Middle frontal gyrus (tissue), 1 donor: ENCODE measurements at regions not wholly inside any gene's neighbourhood (a gene's known extent, or its start where the extent isn't known, plus 50 kb on each side); places are given as distances from the start of the nearest gene placed in this dataset.

ENCODE experiments used
- DNase-seq: peaks from one replicate; pipeline ENCODE4 v3.0.0-alpha.2; 2015; ENCODE audit warnings: low spot score; ENCODE audit errors: extremely low spot score

DNA sequence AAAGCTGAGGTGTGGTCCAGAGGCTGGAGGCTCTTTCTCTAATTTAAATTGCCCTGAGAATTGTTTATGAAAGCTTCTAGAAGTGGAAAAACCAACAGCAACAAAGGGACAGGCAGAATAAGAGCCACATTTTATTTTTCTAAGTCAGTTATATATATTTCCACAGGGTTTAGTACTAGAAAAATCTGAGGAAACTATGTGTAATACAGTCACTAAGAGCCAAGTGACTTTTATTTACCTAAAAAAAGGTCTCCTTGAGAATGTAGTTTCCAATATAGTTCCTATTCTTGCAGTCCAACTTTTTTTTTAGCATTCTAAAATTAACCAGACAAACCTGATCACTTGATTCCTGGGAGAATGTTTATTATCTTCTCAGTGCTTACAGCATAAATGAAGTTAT is 296.6 kb upstream of the MYOCD start:
- no peak for DNase-seq

DNA sequence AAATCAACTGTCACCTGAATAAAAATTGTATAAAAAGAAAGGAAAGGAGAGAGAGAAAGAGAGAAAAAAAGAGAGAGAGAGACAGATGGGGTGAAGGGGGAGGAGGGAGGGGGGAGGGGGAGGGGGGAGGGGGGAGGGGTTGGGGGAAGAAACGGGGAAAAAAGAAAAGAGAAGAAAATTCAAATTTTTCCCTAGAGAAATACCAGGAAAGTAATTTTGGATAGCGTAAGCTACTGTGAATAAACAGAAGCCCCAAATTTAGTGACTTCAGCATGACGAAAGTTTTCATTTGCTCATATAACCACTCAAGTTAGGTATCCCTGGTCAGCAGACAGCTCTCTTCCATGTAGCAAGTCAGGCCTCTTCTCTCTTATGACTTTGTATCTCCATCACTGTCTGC is 289.4 kb upstream of the MYOCD start:
- no peak for DNase-seq

DNA sequence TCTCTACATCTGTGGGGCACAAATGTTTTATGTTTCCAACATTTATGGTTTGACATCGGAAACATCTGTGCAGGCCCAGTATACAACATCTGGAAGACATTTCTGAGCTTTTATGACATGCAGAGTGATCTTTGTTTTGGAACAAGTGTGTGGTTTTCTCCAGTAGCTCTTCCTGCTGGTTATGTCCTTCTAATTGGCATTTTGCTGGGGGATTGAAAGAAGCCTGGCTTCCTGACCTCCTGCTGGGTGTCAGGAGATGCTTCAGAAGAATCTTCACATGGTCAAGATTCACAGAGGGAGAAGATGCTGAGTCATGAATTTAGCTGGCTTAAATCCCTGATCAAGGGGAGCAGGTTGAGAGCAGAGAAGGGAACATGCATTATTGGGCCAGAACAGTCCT is 279.5 kb upstream of the MYOCD start:
- DNase-seq = no peak

DNA sequence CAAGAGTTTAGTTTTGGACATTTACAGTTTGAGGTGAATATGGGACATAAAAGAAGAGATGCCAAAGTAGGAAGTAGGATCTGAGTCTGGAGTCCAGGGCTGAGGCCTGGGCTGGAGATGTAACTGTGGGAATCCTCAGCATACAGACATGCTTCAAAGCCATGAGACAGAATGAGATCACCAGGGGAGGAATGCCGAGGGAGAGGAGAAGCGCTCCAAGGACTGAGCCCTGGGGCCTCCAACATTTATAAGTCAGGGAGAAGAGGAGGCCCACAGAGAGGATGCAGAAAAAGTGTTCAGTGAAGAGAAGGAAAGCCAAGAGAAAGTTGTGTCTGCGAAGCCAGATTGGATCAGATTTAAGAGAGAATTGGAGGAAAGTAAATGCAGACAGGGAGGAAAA is 277.5 kb upstream of the MYOCD start:
- DNase-seq = no peak

DNA sequence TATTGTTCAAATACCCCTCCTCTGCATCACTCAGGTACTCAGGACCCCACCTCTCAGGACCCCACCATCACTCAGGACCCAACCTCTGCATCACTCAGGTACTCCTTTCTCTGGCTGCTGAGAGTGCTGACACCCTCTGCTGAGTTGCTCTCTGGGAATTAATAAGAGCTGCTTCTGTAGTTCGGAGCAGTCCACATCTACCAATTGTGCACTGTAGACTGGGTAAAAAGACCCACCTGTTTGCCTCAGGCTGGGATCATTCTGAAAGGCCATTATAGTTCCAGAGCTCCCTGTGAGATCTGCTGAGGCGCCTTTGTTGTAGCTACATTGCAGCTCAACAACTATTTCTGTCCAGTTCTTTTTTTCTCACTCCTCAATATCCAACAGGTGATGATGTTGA is 276.3 kb upstream of the MYOCD start:
- DNase-seq = no peak

DNA sequence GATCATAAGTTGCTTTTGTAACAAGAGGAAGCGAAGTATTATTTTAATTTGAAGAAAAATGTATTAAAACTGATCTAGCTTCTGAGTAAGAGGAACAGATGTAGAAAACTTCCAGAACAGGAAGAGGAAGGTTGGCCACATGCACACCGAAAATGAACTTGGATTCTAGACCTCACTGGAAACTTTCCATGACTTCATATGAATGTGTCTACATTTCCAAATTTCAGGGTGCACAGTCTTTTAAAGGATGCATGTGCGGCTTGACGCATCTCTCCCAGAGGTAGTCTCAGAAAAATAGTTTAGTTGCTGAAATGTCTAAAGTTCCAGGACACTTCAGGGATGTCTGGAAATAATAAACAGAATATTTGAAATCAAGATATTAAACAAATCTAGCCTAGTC is 275.1 kb upstream of the MYOCD start:
- no peak for DNase-seq

DNA sequence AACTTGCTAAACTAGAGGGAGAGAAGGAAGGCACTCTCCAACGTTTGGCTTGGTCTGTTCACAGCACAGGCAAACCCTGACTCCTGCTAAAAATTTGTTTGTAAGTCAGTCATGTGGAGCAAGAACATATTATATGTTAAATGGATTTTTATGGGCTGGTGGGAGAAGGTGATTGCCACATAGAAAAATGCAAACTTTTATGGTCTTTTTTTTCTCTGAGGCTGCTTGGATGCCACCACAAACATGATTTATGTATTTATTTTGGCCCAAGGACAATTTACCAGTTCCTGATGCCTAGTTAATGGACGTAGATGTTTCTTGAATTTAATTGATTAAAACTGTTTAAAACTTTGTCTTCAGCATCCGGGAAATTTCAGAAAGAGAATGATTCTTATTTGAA is 274.2 kb upstream of the MYOCD start:
- DNase-seq = no peak

DNA sequence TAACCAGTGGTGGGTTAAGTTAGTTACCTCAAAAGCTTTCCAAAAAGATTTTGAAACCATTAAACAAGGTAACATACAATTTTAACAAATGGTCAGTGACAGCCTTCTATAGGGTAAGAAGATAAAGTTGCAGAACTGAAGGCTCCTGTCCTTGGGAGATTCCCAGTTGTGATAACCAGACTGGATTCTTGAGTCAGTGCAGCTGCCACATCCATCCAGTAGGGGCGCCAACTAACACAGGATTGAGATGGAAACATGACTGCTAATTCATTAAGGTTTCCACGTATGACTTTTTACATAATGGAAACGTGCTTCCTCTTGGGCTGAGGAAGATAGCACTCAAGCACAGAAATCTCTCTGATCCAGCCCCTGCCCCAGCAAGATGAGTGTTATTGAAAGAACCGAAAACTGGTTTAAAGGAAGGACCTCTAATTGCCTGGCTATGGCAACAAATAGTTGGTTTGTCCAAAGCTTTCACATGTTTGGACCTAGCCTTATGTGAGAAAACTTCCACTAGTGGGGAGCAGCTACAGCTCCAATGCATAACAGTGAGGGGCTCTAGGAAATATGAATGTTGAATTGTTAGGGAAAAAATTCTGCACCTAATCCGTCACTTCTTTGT is 269.8 kb upstream of the MYOCD start:
- DNase-seq = no peak

DNA sequence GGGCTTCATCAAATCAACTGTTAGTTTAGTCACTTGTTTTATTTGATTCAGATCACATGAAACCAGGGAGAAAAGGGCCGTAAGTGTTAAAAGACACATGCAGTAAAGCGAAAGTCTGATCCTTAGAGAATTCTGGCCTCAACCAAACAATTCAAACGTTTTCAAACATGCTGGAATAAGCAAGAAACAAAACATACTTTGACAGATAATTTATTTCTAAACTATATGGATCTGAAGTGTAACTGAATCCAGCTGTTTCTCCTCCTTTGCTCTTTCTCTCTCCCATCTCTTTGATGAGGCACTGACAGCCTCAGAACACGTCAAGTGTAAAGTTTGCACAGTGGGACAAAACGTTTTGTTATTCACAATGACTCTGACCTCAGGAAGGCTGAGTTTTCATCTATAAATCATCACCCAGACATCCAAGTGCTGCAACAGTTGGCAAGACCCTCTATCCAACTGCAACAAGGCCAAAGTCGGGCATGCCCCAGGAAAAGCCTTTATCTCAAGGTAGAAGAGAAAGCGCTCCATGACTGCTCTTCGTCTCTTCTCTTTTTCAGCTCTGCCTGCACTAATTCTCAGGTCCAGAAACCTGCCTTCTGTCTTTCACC is 267.1 kb upstream of the MYOCD start:
- DNase-seq = no peak

DNA sequence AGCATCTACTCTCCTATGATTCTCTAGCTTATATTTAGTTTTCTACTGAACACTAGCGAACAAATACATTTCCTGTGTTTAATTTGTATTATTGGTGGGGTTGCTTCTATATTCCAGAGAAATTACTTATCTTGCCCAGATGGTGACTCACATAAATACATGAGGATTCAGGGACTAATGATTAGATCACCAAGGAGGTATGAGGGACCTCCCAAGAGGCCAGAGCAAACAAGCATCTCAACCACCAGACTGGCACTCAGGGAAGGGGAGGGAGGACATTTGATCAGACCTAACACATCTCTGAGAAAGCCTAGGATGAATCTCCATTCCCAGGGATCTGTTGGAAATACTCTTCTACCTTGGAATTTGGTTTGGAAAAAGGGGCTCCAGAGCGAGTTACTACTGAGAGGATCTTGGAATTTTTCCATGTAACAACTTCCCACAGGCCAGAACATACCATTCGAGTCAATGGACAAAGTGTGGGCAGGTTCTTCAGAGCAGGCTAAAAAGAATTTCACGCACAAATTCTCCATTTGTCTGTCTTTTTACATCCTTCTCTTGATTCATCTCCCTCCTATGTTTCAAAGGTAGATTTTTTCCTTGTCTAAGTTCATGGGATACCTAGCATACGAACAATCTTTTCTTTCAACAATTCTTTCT is 262.6 kb upstream of the MYOCD start:
- no peak for DNase-seq

DNA sequence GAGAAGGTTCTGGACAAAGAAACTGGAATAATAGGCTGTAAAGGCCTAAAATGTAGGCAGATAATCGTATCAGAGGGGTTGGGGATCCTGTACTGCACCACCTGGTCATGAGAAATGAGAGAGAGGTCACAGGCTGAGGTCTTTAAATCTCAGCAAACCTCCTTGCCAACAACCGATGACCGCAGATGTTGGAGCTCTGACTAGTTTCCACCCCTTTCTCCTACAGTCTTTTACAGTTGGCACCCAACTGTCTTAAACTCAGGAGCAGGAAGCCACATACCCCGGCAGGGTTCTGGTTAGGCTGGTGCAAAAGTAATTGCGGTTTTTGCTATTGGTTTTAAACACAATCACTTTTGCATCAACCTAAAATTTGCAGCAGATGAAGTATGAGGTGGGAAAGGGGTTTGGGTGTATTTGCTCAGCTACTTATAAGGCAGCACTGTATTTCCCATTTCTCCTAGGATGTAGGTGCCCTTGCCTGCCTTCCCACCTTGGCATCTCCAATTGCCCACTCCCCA is 261.8 kb upstream of the MYOCD start:
- no peak for DNase-seq

DNA sequence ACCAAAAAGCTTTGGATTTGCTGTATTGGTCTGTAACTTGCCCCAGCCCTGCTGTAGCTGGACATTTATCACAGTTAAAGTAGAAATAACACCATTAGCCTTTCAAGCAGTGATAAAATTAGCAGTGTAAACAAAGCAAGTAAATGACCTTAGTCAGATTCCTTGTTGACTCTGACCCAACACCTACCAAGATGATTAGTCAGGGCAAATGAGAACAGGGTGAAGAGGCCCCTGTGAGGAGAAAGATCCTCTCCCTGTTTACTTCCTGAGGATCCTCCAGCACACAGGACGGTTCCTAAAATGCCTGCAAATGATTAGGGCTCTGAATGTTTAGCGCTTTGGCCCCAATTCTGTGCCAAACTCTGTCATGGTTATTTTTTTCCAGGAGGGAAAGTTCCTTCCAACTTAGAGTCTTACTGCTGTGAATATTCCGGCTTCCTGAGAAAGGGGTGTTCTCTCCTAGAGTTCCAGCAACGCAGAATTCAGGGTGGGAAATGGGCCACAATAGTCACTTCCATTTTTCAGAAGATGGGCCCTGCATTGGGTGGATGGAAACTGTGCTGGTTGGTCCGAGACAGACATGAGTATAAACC is 259.0 kb upstream of the MYOCD start:
- DNase-seq = no peak

DNA sequence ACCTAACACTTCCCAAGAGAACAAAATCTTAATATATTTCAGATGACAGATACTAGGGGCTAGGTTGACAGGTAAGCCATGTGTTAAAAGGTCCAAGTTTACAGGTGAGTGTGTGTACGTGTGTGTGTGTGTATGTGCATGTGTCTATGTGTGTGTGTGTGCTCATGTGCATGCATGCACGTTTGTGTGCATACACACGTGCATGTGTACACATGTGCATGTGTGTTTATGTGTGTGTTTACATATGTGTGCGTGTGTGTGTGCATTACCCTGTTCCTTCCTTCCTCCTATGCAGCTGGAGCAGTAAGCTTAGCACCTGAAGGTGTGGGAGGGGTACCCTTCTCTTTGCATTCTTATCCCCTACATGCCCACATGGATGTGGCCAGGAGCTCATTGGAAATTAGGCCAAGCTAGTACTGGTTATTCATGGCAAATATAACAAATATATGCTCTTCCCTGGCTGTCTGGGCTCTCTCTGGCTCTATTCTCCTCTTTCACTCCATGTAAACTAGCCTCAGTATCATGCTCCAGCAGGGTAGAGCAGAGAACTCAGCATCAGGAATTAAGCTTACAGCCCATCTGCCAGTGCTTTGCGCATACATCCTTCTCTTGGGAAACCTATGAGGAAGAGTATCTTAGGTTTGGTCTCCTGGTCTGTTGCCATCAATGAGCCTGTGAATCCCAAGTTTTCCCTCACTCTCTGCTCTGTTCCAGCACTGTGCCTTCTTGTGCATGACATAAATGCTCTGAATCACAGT is 258.0 kb upstream of the MYOCD start:
- DNase-seq = no peak

DNA sequence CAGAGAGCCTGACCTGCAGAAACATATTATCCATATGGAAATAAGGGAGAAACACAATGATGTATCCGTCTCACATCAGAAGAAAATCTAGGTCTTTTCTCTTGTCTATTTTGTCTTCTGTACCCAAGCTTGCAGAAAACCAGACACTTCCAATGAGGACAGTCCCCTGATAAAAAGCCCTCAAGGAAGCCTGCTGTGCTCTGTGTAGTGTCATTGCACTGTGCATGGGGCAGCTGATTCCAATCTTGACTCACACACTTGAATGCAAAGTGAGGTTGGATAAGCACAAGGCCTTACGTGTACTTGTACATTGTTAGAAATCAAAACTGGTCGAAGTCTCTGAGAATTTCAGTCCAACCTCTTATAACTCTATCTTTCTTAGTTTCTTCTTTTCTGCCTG is 256.6 kb upstream of the MYOCD start:
- no peak for DNase-seq

DNA sequence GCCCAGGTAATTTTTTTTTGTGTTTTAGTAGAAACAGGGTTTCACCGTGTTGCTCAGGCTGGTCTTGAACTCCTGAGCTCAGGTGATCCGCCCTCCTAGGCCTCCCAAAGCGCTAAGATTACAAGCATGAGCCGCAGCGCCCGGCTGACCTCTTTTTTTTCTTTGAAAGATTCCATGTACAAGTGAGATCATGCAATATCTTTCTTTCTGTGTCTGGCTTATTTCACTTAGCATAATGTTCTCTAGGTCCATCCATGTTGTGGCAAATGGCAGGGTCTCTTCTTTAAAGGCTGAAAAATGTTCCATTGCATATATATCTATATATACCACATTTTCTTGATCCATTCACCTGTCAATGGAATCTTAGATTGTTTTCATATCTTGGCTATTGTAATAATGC is 255.0 kb upstream of the MYOCD start:
- no peak for DNase-seq

DNA sequence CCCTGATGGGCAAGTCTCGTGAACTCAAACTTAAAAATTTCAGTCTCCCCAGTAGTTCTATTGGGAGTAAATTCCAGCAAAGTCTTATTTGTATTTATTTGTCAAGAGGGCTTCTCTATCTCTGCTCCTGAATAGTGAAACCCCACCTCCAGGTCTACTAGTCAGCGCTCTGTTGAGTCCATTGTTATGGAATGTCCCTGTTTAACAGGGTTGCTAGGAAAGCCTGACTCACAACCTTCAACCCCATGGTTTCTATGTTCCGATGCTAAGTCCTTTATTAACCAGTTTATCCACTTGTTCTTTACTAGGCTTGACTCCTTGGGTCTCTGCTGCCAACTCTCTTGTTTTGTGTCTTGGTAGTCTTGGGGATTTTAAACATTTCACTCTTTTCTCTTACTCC is 250.7 kb upstream of the MYOCD start:
- no peak for DNase-seq

DNA sequence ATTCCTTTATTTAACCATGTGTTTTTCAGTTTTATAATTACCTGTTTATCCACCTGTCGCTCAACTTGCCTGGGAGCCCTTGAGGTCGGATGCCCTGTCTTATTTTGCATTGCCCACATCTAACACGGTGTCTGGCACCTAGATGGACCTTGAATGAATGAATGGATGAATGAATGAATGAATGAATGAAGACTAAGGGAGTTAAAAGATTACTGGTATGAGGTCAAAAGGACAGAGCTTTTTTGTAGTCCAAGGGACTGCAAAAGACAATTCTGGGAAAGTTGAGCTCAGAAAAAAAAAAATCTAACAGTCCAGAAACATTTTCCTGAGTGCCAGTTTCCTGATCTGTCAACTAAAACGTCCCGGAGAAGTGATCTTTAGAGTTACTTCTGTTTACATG is 244.6 kb upstream of the MYOCD start:
- DNase-seq = no peak

DNA sequence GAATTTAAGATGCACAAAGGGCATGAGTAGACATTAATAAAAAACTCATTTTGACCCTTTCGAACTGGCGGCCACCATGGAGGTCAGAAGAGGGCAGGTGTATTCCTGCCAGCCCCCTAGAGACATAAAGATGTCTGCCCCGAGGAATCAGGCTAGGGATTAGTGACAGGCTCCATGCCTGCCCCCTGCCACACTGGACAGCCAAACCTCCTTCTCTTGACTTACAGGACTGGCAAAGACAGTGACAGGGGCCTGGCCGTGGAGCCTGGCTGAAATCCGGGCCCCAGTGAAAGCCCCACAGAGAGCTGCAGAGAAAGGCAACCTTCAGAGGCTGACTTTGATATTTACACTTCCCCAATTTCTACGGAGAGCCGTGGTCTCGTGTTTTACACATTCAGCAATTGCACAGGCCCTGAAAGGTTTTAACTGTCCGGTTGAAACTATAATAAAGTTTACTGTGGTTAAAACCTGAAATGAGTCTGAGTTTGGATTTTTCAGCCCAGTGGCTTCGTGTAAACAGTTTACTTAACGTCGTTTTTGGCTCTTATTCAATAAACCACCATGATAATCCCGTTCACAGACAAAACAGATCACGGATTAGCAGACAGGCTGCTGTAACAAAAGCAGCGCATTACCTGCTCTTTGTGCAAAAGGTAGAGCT is 243.9 kb upstream of the MYOCD start:
- DNase-seq = no peak

DNA sequence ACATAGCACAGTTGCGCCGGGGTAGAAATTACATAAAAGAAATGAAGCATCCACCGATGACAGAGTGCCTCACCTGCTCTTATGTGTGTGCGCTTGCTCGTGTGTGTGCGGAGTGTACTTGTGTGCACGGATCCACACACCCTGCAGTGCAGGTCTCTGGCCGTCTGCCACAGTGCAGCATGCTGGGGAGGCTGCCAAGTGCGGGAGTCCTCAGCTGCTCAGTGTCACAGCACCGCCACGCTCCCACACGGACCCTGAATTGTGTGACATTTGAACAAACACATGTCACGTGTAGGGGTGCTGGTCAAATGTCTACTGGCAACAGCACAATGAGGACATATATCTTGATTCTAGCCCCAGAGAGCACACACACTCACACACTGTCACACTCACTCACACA is 243.0 kb upstream of the MYOCD start:
- DNase-seq = no peak

DNA sequence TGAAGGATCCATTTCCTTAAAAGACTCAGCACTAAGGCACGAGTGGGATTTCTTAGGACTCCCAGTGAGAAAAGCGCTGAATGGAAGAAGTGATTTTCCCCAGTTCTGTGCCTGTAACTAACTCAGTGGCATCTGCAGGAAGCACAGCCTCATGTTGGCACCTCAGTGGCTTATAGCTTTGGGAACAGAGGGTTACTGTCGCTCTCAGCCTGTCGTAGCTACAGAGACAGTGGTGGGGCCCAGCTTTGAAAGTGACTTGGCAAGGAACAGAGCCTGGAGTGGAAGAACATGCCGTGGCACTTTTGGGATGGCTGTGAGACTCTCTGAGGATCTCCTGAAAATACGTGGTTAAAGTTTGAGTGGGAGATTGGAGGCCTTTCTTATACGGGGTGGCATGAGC is 242.4 kb upstream of the MYOCD start:
- DNase-seq = no peak

DNA sequence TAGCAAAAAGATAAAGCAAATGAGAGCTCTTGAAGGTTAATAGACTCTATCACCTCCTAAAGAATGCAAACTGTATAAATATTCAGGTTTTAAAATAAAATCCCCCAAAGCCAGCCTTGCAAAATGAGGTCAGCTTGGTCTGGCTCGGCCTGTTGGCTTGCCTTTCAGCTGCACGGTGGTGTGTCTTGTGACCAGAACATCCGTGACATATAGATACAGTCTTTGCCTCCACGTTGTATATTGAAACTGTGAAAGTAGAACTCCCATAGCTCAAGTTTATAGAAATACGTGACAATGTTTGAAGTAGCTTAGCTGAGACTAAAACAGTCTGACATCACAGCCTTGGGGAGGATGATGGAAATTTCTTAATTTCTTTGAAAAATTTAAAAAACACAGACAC is 236.6 kb upstream of the MYOCD start:
- no peak for DNase-seq
